SK-N-SH (cell line): ENCODE measurements at regions not wholly inside any gene's neighbourhood (a gene's known extent, or its start where the extent isn't known, plus 50 kb on each side); places are given as distances from the start of the nearest gene placed in this dataset.

Experiments used
- EP300 ChIP-seq, 2 experiments: IDR thresholded peaks; 2 replicates each; pipeline versions ENCODE4 v1.4.0 to v1.6.1; 2012; ENCODE audit warnings: borderline replicate concordance in 1 of 2, low read depth in 1 of 2, low read length in 1 of 2
- FOSL2 ChIP-seq: IDR thresholded peaks from 2 replicates; pipeline ENCODE4 v1.4.0; 2012; ENCODE audit warnings: low read depth, mild to moderate bottlenecking, moderate library complexity, borderline replicate concordance
- FOXJ3 ChIP-seq: sonication (generic); formaldehyde crosslinking; IDR thresholded peaks from 2 replicates; pipeline ENCODE4 v1.5.1; 2020; ENCODE audit warnings: mild to moderate bottlenecking, missing genetic modification reagents
- FOXM1 ChIP-seq: IDR thresholded peaks from 2 replicates; pipeline ENCODE4 v1.4.0; 2012; ENCODE audit warnings: low read depth, mild to moderate bottlenecking
- GABPA ChIP-seq: IDR thresholded peaks from 2 replicates; pipeline ENCODE4 v1.4.0; 2012; ENCODE audit warnings: low read depth, mild to moderate bottlenecking
- GATA2 ChIP-seq: sonication (generic); formaldehyde crosslinking; IDR thresholded peaks from 2 replicates; pipeline ENCODE4 v1.5.0; 2020; ENCODE audit warnings: mild to moderate bottlenecking, missing genetic modification reagents
- IRF3 ChIP-seq: fragments of 150-350 bp; IDR thresholded peaks from 2 replicates; pipeline ENCODE4 v1.6.1; 2016; ENCODE audit warnings: mild to moderate bottlenecking, low read depth, low read length
- JUND ChIP-seq: IDR thresholded peaks from 2 replicates; pipeline ENCODE4 v1.4.0; 2012
- MEF2A ChIP-seq: IDR thresholded peaks from 2 replicates; pipeline ENCODE4 v1.4.0; 2012; ENCODE audit warnings: low read depth, borderline replicate concordance
- MXI1 ChIP-seq: IDR thresholded peaks from 2 replicates; pipeline ENCODE4 v1.6.1; 2012; ENCODE audit warnings: mild to moderate bottlenecking, low read depth, low read length, improper control_type of control experiment
- NFIC ChIP-seq: IDR thresholded peaks from 2 replicates; pipeline ENCODE4 v1.4.0; 2012; ENCODE audit warnings: borderline replicate concordance
- NRF1 ChIP-seq: IDR thresholded peaks from 2 replicates; pipeline ENCODE4 v1.6.1; 2012; ENCODE audit warnings: low read depth, mild to moderate bottlenecking, low read length
- PBX3 ChIP-seq: IDR thresholded peaks from 2 replicates; pipeline ENCODE4; 2012
- POLR2AphosphoS5 ChIP-seq: IDR thresholded peaks from 2 replicates; pipeline ENCODE4 v1.6.1; 2012; ENCODE audit warnings: low read depth, low read length
- RAD21 ChIP-seq: IDR thresholded peaks from 2 replicates; pipeline ENCODE4 v1.6.1; 2012; ENCODE audit warnings: mild to moderate bottlenecking, low read length
- RCOR1 ChIP-seq: fragments of 150-350 bp; IDR thresholded peaks from 2 replicates; pipeline ENCODE4 v1.6.1; 2017; ENCODE audit warnings: antibody characterized with exemption, low read length
- REST ChIP-seq: IDR thresholded peaks from 2 replicates; pipeline ENCODE4 v1.6.1; 2012; ENCODE audit warnings: mild to moderate bottlenecking, low read depth, low read length, moderate library complexity
- RFX5 ChIP-seq: IDR thresholded peaks from 2 replicates; pipeline ENCODE4 v1.6.1; 2012; ENCODE audit warnings: mild to moderate bottlenecking, improper control_type of control experiment, low read length
- SIN3A ChIP-seq: IDR thresholded peaks from 2 replicates; pipeline ENCODE4 v1.6.1; 2012; ENCODE audit warnings: low read depth, mild to moderate bottlenecking, low read length, moderate library complexity, borderline replicate concordance
- SMC3 ChIP-seq: IDR thresholded peaks from 2 replicates; pipeline ENCODE4 v1.6.1; 2012; ENCODE audit warnings: low read depth, low read length, improper control_type of control experiment
- TAF1 ChIP-seq: IDR thresholded peaks from 2 replicates; pipeline ENCODE4 v1.6.1; 2012; ENCODE audit warnings: low read depth, mild to moderate bottlenecking, low read length, moderate library complexity, borderline replicate concordance
- TCF12 ChIP-seq: IDR thresholded peaks from 2 replicates; pipeline ENCODE4 v1.4.0; 2012
- TEAD4 ChIP-seq: IDR thresholded peaks from 2 replicates; pipeline ENCODE4 v1.4.0; 2012; ENCODE audit warnings: mild to moderate bottlenecking, borderline replicate concordance; ENCODE audit not compliant: insufficient read depth
- USF2 ChIP-seq: fragments of 150-350 bp; IDR thresholded peaks from 2 replicates; pipeline ENCODE4 v1.6.1; 2017; ENCODE audit warnings: antibody characterized with exemption, low read length, low read depth, borderline replicate concordance
- YY1 ChIP-seq: IDR thresholded peaks from 2 replicates; pipeline ENCODE4 v1.4.0; 2012; ENCODE audit warnings: low read depth, mild to moderate bottlenecking

- no peak for TF ChIP-seq TAF1
- no peak for TF ChIP-seq MXI1
- peak; percentile 89 for TF ChIP-seq TCF12
- TF ChIP-seq MEF2A, result no peak
- no peak for TF ChIP-seq IRF3
- peak; percentile 99 for TF ChIP-seq FOSL2
- TF ChIP-seq NRF1, result no peak
- no peak; the same call in 1 of the 2 replicates for TF ChIP-seq YY1
- TF ChIP-seq FOXM1, result no peak
- peak; percentile 73 for TF ChIP-seq PBX3
- no peak for TF ChIP-seq SMC3
- TF ChIP-seq USF2, result no peak
- 0 out of 2 replicates have a peak, but pooled peaks have one; percentile 18 for TF ChIP-seq SIN3A
- no peak for TF ChIP-seq RCOR1
- no peak for TF ChIP-seq FOXJ3 (CRISPR knock-in tag)
- TF ChIP-seq POLR2AphosphoS5, result peak; percentile 65; the same call in 1 of the 2 replicates
- TF ChIP-seq EP300 (IDR thresholded peaks at IDR 0.05; ENCODE audit: borderline replicate concordance in 1 of 2, low read depth in 1 of 2, low read length in 1 of 2), result peak in 1 of 2 experiments; percentile 82; a peak in 2 of 4 replicates
- peak; percentile 97 for TF ChIP-seq JUND
- peak; percentile 95 for TF ChIP-seq NFIC
- TF ChIP-seq RAD21, result no peak
- peak; percentile 80 for TF ChIP-seq TEAD4
- TF ChIP-seq RFX5, result no peak
- no peak for TF ChIP-seq GATA2 (CRISPR knock-in tag)
- 0 out of 2 replicates have a peak, but pooled peaks have one; percentile 18 for TF ChIP-seq REST
- no peak for TF ChIP-seq GABPA
- TF ChIP-seq, all 33 proteins: peak for 12
These were observed 303.5 kb downstream of the CDCA7 start (continued) for GRCh38 chr2:173657996-173658717.
